B cell (primary cell): ENCODE measurements at regions not wholly inside any gene's neighbourhood (a gene's known extent, or its start where the extent isn't known, plus 50 kb on each side); places are given as distances from the start of the nearest gene placed in this dataset.

ENCODE experiments used
- ATAC-seq: fragments of 200-7000 bp; cut with Tn5 transposase; one replicate; pipeline ENCODE4 v1.10.0; 2021; ENCODE audit warnings: low read depth, mild to moderate bottlenecking, moderate number of reproducible peaks, moderate library complexity
- CTCF ChIA-PET: fragments of 350-600 bp; sonication (Branson Sonifier 250); formaldehyde crosslinking; loops from one replicate; lab custom pipeline; 2021; ENCODE audit warnings: antibody characterized with exemption, inconsistent platforms; lab: Charles Lee
- POLR2A ChIA-PET: fragments of 350-600 bp; sonication (Branson Sonifier 250); formaldehyde crosslinking; loops from one replicate; lab custom pipeline; 2021; ENCODE audit warnings: antibody characterized with exemption; lab: Charles Lee
- DNase-seq: peaks from one replicate; pipeline ENCODE4 v3.0.0; 2013
- H2AFZ ChIP-seq: 2 replicates; pipeline ENCODE4 v1.6.1; 2012; ENCODE audit warnings: mild to moderate bottlenecking, low read depth, low read length; ENCODE audit not compliant: insufficient read depth, poor library complexity, severe bottlenecking
- H3K27ac ChIP-seq, 2 donors: 1 replicate in 1 of 2; 2 replicates in 1 of 2; pipeline ENCODE4 v1.5.1; 2012 to 2013; ENCODE audit warnings: low read length in 2 of 2, mild to moderate bottlenecking in 2 of 2, moderate library complexity in 1 of 2
- H3K27me3 ChIP-seq, 4 experiments: fragments of 200-600 bp in 1 of 4; sonication (generic) in 1 of 4; replicated peaks in 1 of 4; 1 replicate in 2 of 4; 2 replicates in 2 of 4; pipeline versions ENCODE4 v1.6.1 to v1.7.0; 2013 to 2016; ENCODE audit warnings: low read length in 3 of 4, mild to moderate bottlenecking in 2 of 4, mixed read lengths in 1 of 4, moderate library complexity in 1 of 4; ENCODE audit not compliant: insufficient read depth in 4 of 4, control insufficient read depth in 3 of 4; ENCODE audit errors: control extremely low read depth in 1 of 4
- H3K36me3 ChIP-seq, 2 experiments: replicated peaks in 1 of 2; 1 replicate in 1 of 2; 2 replicates in 1 of 2; pipeline versions ENCODE4 v1.6.1 to v1.7.1; 2013; ENCODE audit warnings: low read length in 1 of 2; ENCODE audit not compliant: insufficient read depth in 2 of 2, control insufficient read depth in 1 of 2; ENCODE audit errors: control extremely low read depth in 1 of 2, extremely low read depth in 1 of 2
- H3K4me1 ChIP-seq, 2 donors: fragments of 200-600 bp in 1 of 2; sonication (generic) in 1 of 2; 1 replicate in 1 of 2; 2 replicates in 1 of 2; pipeline versions ENCODE4 v1.5.1 to v1.6.1; 2013 to 2017; ENCODE audit warnings: low read length in 2 of 2; ENCODE audit not compliant: control insufficient read depth in 2 of 2, insufficient read depth in 2 of 2
- H3K4me2 ChIP-seq: replicated peaks from 2 replicates; pipeline ENCODE3; 2012; ENCODE audit warnings: mild to moderate bottlenecking, low read depth, low read length; ENCODE audit not compliant: poor library complexity, severe bottlenecking
- H3K4me3 ChIP-seq, 5 experiments: fragments of 200-600 bp in 1 of 5; sonication (generic) in 1 of 5; 1 replicate in 3 of 5; 2 replicates in 2 of 5; pipeline versions ENCODE4 v1.5.1 to v1.7.0; 2011 to 2016; ENCODE audit warnings: low read length in 4 of 5, mild to moderate bottlenecking in 4 of 5, low read depth in 2 of 5, control low read depth in 1 of 5, moderate library complexity in 1 of 5; ENCODE audit not compliant: insufficient read depth in 1 of 5; ENCODE audit errors: control extremely low read depth in 1 of 5, extremely low read depth in 1 of 5
- H3K79me2 ChIP-seq: fragments of 200-600 bp; sonication (generic); one replicate; pipeline ENCODE4 v1.6.0; 2016; ENCODE audit warnings: low read length; ENCODE audit not compliant: control insufficient read depth, insufficient read depth
- H3K9ac ChIP-seq: fragments of 200-600 bp; sonication (generic); 2 replicates; pipeline ENCODE4 v1.6.1; 2017; ENCODE audit warnings: mild to moderate bottlenecking, low read length, moderate library complexity
- H3K9me3 ChIP-seq, 3 donors: one replicate each; pipeline versions ENCODE4 v1.6.1 to v1.7.1; 2013; ENCODE audit warnings: low read length in 2 of 3; ENCODE audit not compliant: control insufficient read depth in 2 of 3, insufficient read depth in 1 of 3; ENCODE audit errors: control extremely low read depth in 1 of 3
- H4K20me1 ChIP-seq: 2 replicates; pipeline ENCODE4 v1.6.0; 2012; ENCODE audit warnings: mild to moderate bottlenecking, low read length; ENCODE audit not compliant: insufficient read depth, control insufficient read depth, poor library complexity, severe bottlenecking
- H3K27ac Mint-ChIP-seq: one replicate; pipeline ENCODE4 v1.8.0; 2021; ENCODE audit warnings: mixed read lengths
- H3K27me3 Mint-ChIP-seq: one replicate; pipeline ENCODE4 v1.8.0; 2021; ENCODE audit warnings: mixed read lengths
- H3K4me1 Mint-ChIP-seq: one replicate; pipeline ENCODE4 v1.8.0; 2021; ENCODE audit warnings: mixed read lengths
- H3K4me3 Mint-ChIP-seq: one replicate; pipeline ENCODE4 v1.8.0; 2021; ENCODE audit warnings: mixed read lengths
- H3K9me3 Mint-ChIP-seq: one replicate; pipeline ENCODE4 v1.8.0; 2022; ENCODE audit warnings: mixed read lengths; ENCODE audit not compliant: insufficient read depth
- EZH2 ChIP-seq: IDR thresholded peaks from 2 replicates; pipeline ENCODE4 v1.6.1; 2012; ENCODE audit warnings: borderline replicate concordance, low read depth, mild to moderate bottlenecking, moderate library complexity, low read length; ENCODE audit not compliant: insufficient read depth, poor library complexity, severe bottlenecking
- WGBS: methylation state at CpG from one replicate; pipeline ENCODE4 v1.1.5; 2013; ENCODE audit warnings: missing lambda C conversion rate; ENCODE audit not compliant: insufficient coverage; 5-methylcytosine and 5-hydroxymethylcytosine counted together
- intact Hi-C: fragments of 100-400 bp; cut with micrococcal nuclease; formaldehyde crosslinking; loops from one replicate; pipeline ENCODE4 v1.10.0; 2022
- TF ChIP-seq, protein P1 (sequence below): fragments of 200-600 bp; IDR thresholded peaks from one replicate; pipeline ENCODE4 v1.8.0; 2022; ENCODE audit warnings: antibody characterized with exemption, mild to moderate bottlenecking

DNA sequence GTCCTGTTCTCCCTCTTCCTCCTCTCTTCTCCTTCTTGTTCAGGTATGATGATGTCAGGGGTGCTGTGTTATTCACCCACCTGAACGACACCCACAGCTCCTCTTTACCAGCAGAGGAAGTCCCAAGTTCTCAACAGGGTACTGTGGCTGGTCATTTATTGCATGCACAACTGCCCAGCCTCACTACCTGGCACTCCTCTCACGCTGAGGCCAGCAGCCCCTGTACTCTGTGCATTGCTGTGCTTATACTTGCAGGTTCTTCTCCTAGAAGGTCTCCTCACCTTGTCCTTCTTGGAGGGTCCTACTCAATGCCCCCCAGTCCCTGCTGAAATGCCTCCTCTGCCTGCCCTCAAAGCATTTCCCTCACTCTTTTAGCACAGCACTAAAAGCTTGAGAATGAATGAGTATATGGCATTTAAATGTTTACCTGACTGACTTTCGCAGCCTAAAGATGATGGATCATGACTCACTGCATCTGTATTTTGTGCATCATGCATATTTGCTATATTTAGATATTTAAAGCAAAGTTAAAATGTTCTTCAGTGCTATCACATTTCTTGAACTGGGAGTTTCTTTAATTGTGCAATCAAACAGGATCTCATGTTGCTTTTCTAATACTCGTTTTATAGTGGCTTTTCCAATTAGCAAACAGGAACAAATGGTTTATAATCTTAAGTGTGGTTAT is 1069.3 kb downstream of the NLGN4Y start:
- no peaks in the 10 kb centered on the region for H3K4me1 Mint-ChIP-seq
- H3K4me2 ChIP-seq: no peak overlapping the region
- no peak for ATAC-seq
- H3K9me3 Mint-ChIP-seq: no peaks in the 10 kb centered on the region
- no peak for DNase-seq
- H3K9ac ChIP-seq: no peak overlapping the region
- no peaks in the 10 kb centered on the region for H3K27me3 Mint-ChIP-seq
- H3K4me3 ChIP-seq: no peak overlapping the region
- no peaks in the 10 kb centered on the region for H4K20me1 ChIP-seq
- CTCF ChIA-PET: no interaction called here
- WGBS: 86% methylated on average over 1 of the region's 4 CpGs
- no peak overlapping the region for H3K4me3 Mint-ChIP-seq
- POLR2A ChIA-PET: no interaction called here
- H3K27me3 ChIP-seq: no peaks in the 10 kb centered on the region
- H3K4me1 ChIP-seq: no peaks in the 10 kb centered on the region
- TF ChIP-seq, protein P1, sequence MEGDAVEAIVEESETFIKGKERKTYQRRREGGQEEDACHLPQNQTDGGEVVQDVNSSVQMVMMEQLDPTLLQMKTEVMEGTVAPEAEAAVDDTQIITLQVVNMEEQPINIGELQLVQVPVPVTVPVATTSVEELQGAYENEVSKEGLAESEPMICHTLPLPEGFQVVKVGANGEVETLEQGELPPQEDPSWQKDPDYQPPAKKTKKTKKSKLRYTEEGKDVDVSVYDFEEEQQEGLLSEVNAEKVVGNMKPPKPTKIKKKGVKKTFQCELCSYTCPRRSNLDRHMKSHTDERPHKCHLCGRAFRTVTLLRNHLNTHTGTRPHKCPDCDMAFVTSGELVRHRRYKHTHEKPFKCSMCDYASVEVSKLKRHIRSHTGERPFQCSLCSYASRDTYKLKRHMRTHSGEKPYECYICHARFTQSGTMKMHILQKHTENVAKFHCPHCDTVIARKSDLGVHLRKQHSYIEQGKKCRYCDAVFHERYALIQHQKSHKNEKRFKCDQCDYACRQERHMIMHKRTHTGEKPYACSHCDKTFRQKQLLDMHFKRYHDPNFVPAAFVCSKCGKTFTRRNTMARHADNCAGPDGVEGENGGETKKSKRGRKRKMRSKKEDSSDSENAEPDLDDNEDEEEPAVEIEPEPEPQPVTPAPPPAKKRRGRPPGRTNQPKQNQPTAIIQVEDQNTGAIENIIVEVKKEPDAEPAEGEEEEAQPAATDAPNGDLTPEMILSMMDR: no peak
- TF ChIP-seq EZH2: no peak
- H3K27ac Mint-ChIP-seq: no peak overlapping the region
- H3K79me2 ChIP-seq: no peaks in the 10 kb centered on the region
- no peaks in the 10 kb centered on the region for H3K9me3 ChIP-seq
- intact Hi-C loops: no loop called here
- H3K36me3 ChIP-seq: no peaks in the 10 kb centered on the region
- no peak overlapping the region for H3K27ac ChIP-seq
- H2AFZ ChIP-seq: no peak overlapping the region

DNA sequence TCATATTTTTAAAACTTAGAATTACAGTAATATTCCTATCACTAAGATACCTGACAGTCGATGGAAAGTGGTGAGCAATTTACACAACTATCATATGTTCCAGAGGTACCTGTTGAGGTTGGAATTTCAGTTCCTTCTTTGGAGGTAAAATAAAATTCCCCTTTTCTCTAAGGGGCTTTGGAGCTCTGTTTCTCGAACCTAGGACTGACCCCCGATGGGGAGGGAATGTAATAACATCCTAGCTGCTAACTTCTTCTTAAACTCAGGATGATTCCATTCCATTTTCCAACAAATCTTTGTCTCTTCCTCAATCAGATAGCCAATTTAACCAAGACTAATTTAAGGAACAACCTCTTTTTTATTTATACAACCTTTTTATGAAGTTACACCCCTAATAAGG is 1069.8 kb downstream of the NLGN4Y start:
- Histone ChIP-seq H3K27ac (no peak overlapping the region), H3K27me3 (no peaks in the 10 kb centered on the region), H2AFZ (no peak overlapping the region), H3K4me2 (no peak overlapping the region), H3K36me3 (no peaks in the 10 kb centered on the region), H3K4me1 (no peaks in the 10 kb centered on the region), H3K9me3 (no peaks in the 10 kb centered on the region), H3K79me2 (no peaks in the 10 kb centered on the region), H3K9ac (no peak overlapping the region), H4K20me1 (no peaks in the 10 kb centered on the region), H3K4me3 (no peak overlapping the region)
- CTCF ChIA-PET: no interaction called here
- no peak for TF ChIP-seq EZH2
- TF ChIP-seq, protein P1: no peak
- Mint-ChIP-seq H3K4me1 (no peaks in the 10 kb centered on the region), H3K27me3 (no peaks in the 10 kb centered on the region), H3K9me3 (no peaks in the 10 kb centered on the region), H3K4me3 (no peak overlapping the region), H3K27ac (no peak overlapping the region)
- DNase-seq (no peak), ATAC-seq (no peak)
- intact Hi-C loops: no loop called here
- no CpG with 5 or more reads among the region's 3 CpGs for WGBS
- POLR2A ChIA-PET: no interaction called here
